A549 (cell line): ENCODE measurements at regions not wholly inside any gene's neighbourhood (a gene's known extent, or its start where the extent isn't known, plus 50 kb on each side); places are given as distances from the start of the nearest gene placed in this dataset.

Experiments
- CTCF ChIP-seq: fragments of >200 bp; sonication (Bioruptor Twin); formaldehyde crosslinking; IDR thresholded peaks from 3 replicates; pipeline ENCODE4 v1.5.1; 2016
- ELK1 ChIP-seq: fragments of 150-350 bp; IDR thresholded peaks from 2 replicates; pipeline ENCODE4 v1.6.1; 2014; ENCODE audit warnings: low read depth, mild to moderate bottlenecking, low read length
- EP300 ChIP-seq, 2 experiments: fragments of >200 bp; sonication (Bioruptor Twin); formaldehyde crosslinking; IDR thresholded peaks; 2 replicates in 1 of 2; 3 replicates in 1 of 2; pipeline ENCODE4 v1.6.1; 2016 to 2017
- MYC ChIP-seq: IDR thresholded peaks from 2 replicates; pipeline ENCODE4 v1.6.1; 2012; ENCODE audit warnings: mild to moderate bottlenecking, inconsistent platforms, low read length, improper control_type of control experiment, borderline replicate concordance
- PHF8 ChIP-seq: fragments of 200-600 bp; sonication (generic); IDR thresholded peaks from 2 replicates; pipeline ENCODE4 v1.6.1; 2016; ENCODE audit warnings: low read depth, mild to moderate bottlenecking, antibody characterized with exemption, moderate library complexity, borderline replicate concordance
- POLR2AphosphoS2 ChIP-seq: conservative IDR thresholded peaks from 2 replicates; pipeline ENCODE4 v1.6.1; 2012; ENCODE audit warnings: low read length, improper control_type of control experiment, inconsistent platforms
- RAD21 ChIP-seq, 2 experiments: fragments of >200 bp in 1 of 2; sonication (Bioruptor Twin) in 1 of 2; formaldehyde crosslinking in 1 of 2; IDR thresholded peaks in 1 of 2; conservative IDR thresholded peaks in 1 of 2; 2 replicates in 1 of 2; 3 replicates in 1 of 2; pipeline ENCODE4 v1.6.1; 2012 to 2018; ENCODE audit warnings: inconsistent platforms in 1 of 2
- RFX5 ChIP-seq: fragments of 450-650 bp; IDR thresholded peaks from 2 replicates; pipeline ENCODE4 v1.7.1; 2014; ENCODE audit warnings: antibody characterized with exemption, mild to moderate bottlenecking, moderate library complexity

- TF ChIP-seq POLR2AphosphoS2 = no peak
- TF ChIP-seq CTCF = no peak
- TF ChIP-seq MYC = no peak
- TF ChIP-seq PHF8 = no peak
- no peak for TF ChIP-seq RAD21 (conservative IDR thresholded peaks at IDR 0.05 in 1 of 2, IDR thresholded peaks at IDR 0.05 in 1 of 2)
- TF ChIP-seq RFX5 = no peak
- no peak for TF ChIP-seq ELK1
- TF ChIP-seq EP300 (IDR thresholded peaks at IDR 0.05) = no peak
Measured at GRCh38 chr18:69233465-69234054, 167.1 kb upstream of the DOK6 start.
